ENCODE measurements at regions not wholly inside any gene's neighbourhood (a gene's known extent, or its start where the extent isn't known, plus 50 kb on each side); places are given as distances from the start of the nearest gene placed in this dataset.

DNA sequence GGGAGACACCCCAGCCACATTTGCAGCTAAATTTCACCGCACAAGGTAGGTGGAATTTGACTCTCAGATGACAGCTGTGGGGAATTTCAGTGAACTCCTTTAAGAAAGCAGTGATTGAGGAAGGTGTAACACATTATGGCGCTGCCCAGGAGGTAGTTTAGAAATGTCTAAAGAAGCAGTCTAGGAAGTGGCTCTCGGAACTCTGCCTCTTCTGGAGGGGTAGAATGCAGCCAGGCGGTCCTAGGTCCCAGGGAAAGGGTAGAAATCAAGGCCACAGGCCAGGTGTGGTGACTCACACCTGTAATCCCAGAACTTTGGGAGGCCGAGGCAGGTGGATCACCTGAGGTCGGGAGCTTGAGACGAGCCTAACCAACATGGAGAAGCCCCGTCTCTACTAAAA lies 179.0 kb upstream of the HAAO start:
- TF ChIP-seq, protein P1, sequence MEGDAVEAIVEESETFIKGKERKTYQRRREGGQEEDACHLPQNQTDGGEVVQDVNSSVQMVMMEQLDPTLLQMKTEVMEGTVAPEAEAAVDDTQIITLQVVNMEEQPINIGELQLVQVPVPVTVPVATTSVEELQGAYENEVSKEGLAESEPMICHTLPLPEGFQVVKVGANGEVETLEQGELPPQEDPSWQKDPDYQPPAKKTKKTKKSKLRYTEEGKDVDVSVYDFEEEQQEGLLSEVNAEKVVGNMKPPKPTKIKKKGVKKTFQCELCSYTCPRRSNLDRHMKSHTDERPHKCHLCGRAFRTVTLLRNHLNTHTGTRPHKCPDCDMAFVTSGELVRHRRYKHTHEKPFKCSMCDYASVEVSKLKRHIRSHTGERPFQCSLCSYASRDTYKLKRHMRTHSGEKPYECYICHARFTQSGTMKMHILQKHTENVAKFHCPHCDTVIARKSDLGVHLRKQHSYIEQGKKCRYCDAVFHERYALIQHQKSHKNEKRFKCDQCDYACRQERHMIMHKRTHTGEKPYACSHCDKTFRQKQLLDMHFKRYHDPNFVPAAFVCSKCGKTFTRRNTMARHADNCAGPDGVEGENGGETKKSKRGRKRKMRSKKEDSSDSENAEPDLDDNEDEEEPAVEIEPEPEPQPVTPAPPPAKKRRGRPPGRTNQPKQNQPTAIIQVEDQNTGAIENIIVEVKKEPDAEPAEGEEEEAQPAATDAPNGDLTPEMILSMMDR (IDR thresholded peaks at IDR 0.05; ENCODE audit: insufficient read depth, low read length), result no peak
- TF ChIP-seq SPI1 (IDR thresholded peaks at IDR 0.05; ENCODE audit: borderline replicate concordance, low read depth) (no peak), POLR2AphosphoS5 (IDR thresholded peaks at IDR 0.05; ENCODE audit: low read depth) (no peak)
- TF ChIP-seq, protein P2, sequence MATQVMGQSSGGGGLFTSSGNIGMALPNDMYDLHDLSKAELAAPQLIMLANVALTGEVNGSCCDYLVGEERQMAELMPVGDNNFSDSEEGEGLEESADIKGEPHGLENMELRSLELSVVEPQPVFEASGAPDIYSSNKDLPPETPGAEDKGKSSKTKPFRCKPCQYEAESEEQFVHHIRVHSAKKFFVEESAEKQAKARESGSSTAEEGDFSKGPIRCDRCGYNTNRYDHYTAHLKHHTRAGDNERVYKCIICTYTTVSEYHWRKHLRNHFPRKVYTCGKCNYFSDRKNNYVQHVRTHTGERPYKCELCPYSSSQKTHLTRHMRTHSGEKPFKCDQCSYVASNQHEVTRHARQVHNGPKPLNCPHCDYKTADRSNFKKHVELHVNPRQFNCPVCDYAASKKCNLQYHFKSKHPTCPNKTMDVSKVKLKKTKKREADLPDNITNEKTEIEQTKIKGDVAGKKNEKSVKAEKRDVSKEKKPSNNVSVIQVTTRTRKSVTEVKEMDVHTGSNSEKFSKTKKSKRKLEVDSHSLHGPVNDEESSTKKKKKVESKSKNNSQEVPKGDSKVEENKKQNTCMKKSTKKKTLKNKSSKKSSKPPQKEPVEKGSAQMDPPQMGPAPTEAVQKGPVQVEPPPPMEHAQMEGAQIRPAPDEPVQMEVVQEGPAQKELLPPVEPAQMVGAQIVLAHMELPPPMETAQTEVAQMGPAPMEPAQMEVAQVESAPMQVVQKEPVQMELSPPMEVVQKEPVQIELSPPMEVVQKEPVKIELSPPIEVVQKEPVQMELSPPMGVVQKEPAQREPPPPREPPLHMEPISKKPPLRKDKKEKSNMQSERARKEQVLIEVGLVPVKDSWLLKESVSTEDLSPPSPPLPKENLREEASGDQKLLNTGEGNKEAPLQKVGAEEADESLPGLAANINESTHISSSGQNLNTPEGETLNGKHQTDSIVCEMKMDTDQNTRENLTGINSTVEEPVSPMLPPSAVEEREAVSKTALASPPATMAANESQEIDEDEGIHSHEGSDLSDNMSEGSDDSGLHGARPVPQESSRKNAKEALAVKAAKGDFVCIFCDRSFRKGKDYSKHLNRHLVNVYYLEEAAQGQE (IDR thresholded peaks at IDR 0.05; ENCODE audit: insufficient replicate concordance, low read depth), result no peak
